Kidney (tissue), 13 donors: ENCODE measurements at regions not wholly inside any gene's neighbourhood (a gene's known extent, or its start where the extent isn't known, plus 50 kb on each side); places are given as distances from the start of the nearest gene placed in this dataset.
"Not testable (repeated sequence)": the region's sequence is repeated elsewhere in the genome, so short reads cannot be mapped to it uniquely, and the experiment has no call there.

Experiments
- DNase-seq, 5 donors: peaks; one replicate each; pipeline ENCODE4 v3.0.0-alpha.2; 2013 to 2020
- FAIRE-seq: peaks from 2 replicates; lab custom pipeline; 2012; peaks lifted over from hg19 to GRCh38; lab: Jason Lieb, UNC
- H3K27ac ChIP-seq, 2 donors: one replicate each; pipeline ENCODE4 v1.7.0; 2013; ENCODE audit warnings: low read depth in 2 of 2, low read length in 2 of 2, inconsistent platforms in 1 of 2
- H3K27me3 ChIP-seq: one replicate; pipeline ENCODE4 v1.7.1; 2013; ENCODE audit warnings: low read length, inconsistent platforms; ENCODE audit not compliant: control insufficient read depth, insufficient read depth
- H3K36me3 ChIP-seq, 3 donors: one replicate each; pipeline versions ENCODE4 v1.7.0 to v1.7.1; 2013; ENCODE audit warnings: low read length in 3 of 3, control low read depth in 1 of 3, inconsistent platforms in 1 of 3; ENCODE audit not compliant: insufficient read depth in 3 of 3, control insufficient read depth in 2 of 3
- H3K4me1 ChIP-seq, 3 donors: one replicate each; pipeline versions ENCODE4 v1.7.0 to v1.7.1; 2013; ENCODE audit warnings: low read length in 3 of 3, inconsistent platforms in 1 of 3, low read depth in 1 of 3; ENCODE audit not compliant: control insufficient read depth in 2 of 3, insufficient read depth in 2 of 3
- H3K4me3 ChIP-seq, 3 donors: one replicate each; pipeline versions ENCODE4 v1.7.0 to v1.8.1; 2013; ENCODE audit warnings: low read length in 3 of 3, control low read depth in 1 of 3, inconsistent platforms in 1 of 3
- H3K9ac ChIP-seq, 3 donors: one replicate each; pipeline versions ENCODE4 v1.7.0 to v1.7.1; 2013; ENCODE audit warnings: low read length in 3 of 3, control low read depth in 1 of 3, inconsistent platforms in 1 of 3
- H3K9me3 ChIP-seq, 3 donors: one replicate each; pipeline versions ENCODE4 v1.7.0 to v1.7.1; 2013; ENCODE audit warnings: low read length in 3 of 3, control low read depth in 1 of 3, inconsistent platforms in 1 of 3; ENCODE audit not compliant: control insufficient read depth in 2 of 3, insufficient read depth in 1 of 3
- CTCF ChIP-seq: IDR thresholded peaks from 3 replicates; pipeline ENCODE4 v1.5.1; 2012; ENCODE audit warnings: mild to moderate bottlenecking, moderate library complexity, borderline replicate concordance; ENCODE audit not compliant: insufficient read depth; ENCODE audit errors: extremely low read depth
- intact Hi-C: fragments of 100-400 bp; cut with DNase I; formaldehyde crosslinking; loops from one replicate; pipeline ENCODE4 v1.11.1; 2022
- donor health status: control.
- donor health status: control.
- donor health status: control.
- donor health status: control.
- donor health status: control.
- donor health status: DM: yes; HTN: yes; CAD: no.
- donor health status: Normal renal cell carcinoma (clear cell type).

GRCh38 chrX:96102997-96103396, 581.6 kb upstream of the DIAPH2 start:
- DNase-seq (peak in 1 of 5 donors; percentile 29), FAIRE-seq (no peak)
- H3K4me1 ChIP-seq: no peaks in the 10 kb centered on the region
- intact Hi-C loops: no loop called here
- no peak for TF ChIP-seq CTCF
- H3K4me3 ChIP-seq: no peak overlapping the region
- no peaks in the 10 kb centered on the region for H3K9me3 ChIP-seq
- H3K36me3 ChIP-seq: no peaks in the 10 kb centered on the region
- no peak overlapping the region for H3K27ac ChIP-seq
- H3K27me3 ChIP-seq: no peaks in the 10 kb centered on the region
- H3K9ac ChIP-seq: no peak overlapping the region

- Histone ChIP-seq H3K4me1 (no peaks in the 10 kb centered on the region), H3K4me3 (no peak overlapping the region), H3K9me3 (peaks cover 0 to 2% (median 0%) of the 10 kb centered on the region in 3 donors), H3K27ac (no peak overlapping the region), H3K27me3 (no peaks in the 10 kb centered on the region), H3K9ac (no peak overlapping the region), H3K36me3 (no peaks in the 10 kb centered on the region)
- no peak for DNase-seq
- FAIRE-seq: no peak
- intact Hi-C loops: no loop called here
- TF ChIP-seq CTCF: no peak
Measured at GRCh38 chrX:96112689-96113088, 572.0 kb upstream of the DIAPH2 start.

GRCh38 chrX:96126182-96126581, 558.5 kb upstream of the DIAPH2 start:
- intact Hi-C loops: no loop called here
- peak; percentile 39 for FAIRE-seq
- no peaks in the 10 kb centered on the region for H3K9me3 ChIP-seq
- no peak for TF ChIP-seq CTCF
- no peaks in the 10 kb centered on the region for H3K27me3 ChIP-seq
- no peak overlapping the region for H3K4me3 ChIP-seq
- no peak overlapping the region for H3K9ac ChIP-seq
- no peaks in the 10 kb centered on the region for H3K36me3 ChIP-seq
- no peaks in the 10 kb centered on the region for H3K4me1 ChIP-seq
- no peak overlapping the region for H3K27ac ChIP-seq
- DNase-seq: no peak

GRCh38 chrX:96128058-96128457, 556.6 kb upstream of the DIAPH2 start:
- H3K36me3 ChIP-seq, H3K9ac ChIP-seq, intact Hi-C loops, H3K4me3 ChIP-seq, H3K4me1 ChIP-seq, H3K27me3 ChIP-seq, FAIRE-seq, H3K27ac ChIP-seq, H3K9me3 ChIP-seq, DNase-seq: not testable (repeated sequence)
